NCI-H2196 treated with DMSO at 0.1 percent for 48 hours (cell line): ENCODE measurements at regions not wholly inside any gene's neighbourhood (a gene's known extent, or its start where the extent isn't known, plus 50 kb on each side); places are given as distances from the start of the nearest gene placed in this dataset.
"Not testable (repeated sequence)": the region's sequence is repeated elsewhere in the genome, so short reads cannot be mapped to it uniquely, and the experiment has no call there.

ENCODE experiments used
- DNase-seq: peaks from one replicate; lab custom pipeline; 2025; ENCODE audit not compliant: unreplicated experiment; lab: John Stamatoyannopoulos, UW

- DNase-seq: no peak
Measured at GRCh38 chr2:236912326-236913120, 173.2 kb upstream of the COPS8 start.

- DNase-seq: no peak
Measured at GRCh38 chr2:236915186-236915585, 170.5 kb upstream of the COPS8 start.

- no peak for DNase-seq
Measured at GRCh38 chr2:236915726-236916125, 170.0 kb upstream of the COPS8 start.

GRCh38 chr2:236916181-236916580, 169.5 kb upstream of the COPS8 start:
- no peak for DNase-seq

GRCh38 chr2:236916651-236917050, 169.0 kb upstream of the COPS8 start:
- DNase-seq: no peak

GRCh38 chr2:236917164-236917563, 168.5 kb upstream of the COPS8 start:
- no peak for DNase-seq

GRCh38 chr2:236918545-236918944, 167.1 kb upstream of the COPS8 start:
- DNase-seq: no peak

GRCh38 chr2:236919209-236919608, 166.5 kb upstream of the COPS8 start:
- DNase-seq: no peak

GRCh38 chr2:236919801-236920379, 165.8 kb upstream of the COPS8 start:
- not testable (repeated sequence) for DNase-seq

GRCh38 chr2:236922061-236922460, 163.6 kb upstream of the COPS8 start:
- no peak for DNase-seq

- DNase-seq: no peak
Measured at GRCh38 chr2:236928380-236929037, 157.2 kb upstream of the COPS8 start.

GRCh38 chr2:236932831-236933361, 152.8 kb upstream of the COPS8 start:
- DNase-seq: no peak

- DNase-seq: no peak
Measured at GRCh38 chr2:236934166-236934565, 151.5 kb upstream of the COPS8 start.

- no peak for DNase-seq
Measured at GRCh38 chr2:236934656-236935055, 151.0 kb upstream of the COPS8 start.

- DNase-seq: no peak
Measured at GRCh38 chr2:236935083-236935482, 150.6 kb upstream of the COPS8 start.

GRCh38 chr2:236935631-236936445, 149.9 kb upstream of the COPS8 start:
- DNase-seq: no peak

GRCh38 chr2:236936446-236936940, 149.2 kb upstream of the COPS8 start:
- no peak for DNase-seq

GRCh38 chr2:236938126-236938525, 147.6 kb upstream of the COPS8 start:
- no peak for DNase-seq

- DNase-seq: no peak
Measured at GRCh38 chr2:236939271-236939670, 146.4 kb upstream of the COPS8 start.

- no peak for DNase-seq
Measured at GRCh38 chr2:236939721-236940231, 145.9 kb upstream of the COPS8 start.

- no peak for DNase-seq
Measured at GRCh38 chr2:236940497-236940896, 145.2 kb upstream of the COPS8 start.
